ENCODE measurements at regions not wholly inside any gene's neighbourhood (a gene's known extent, or its start where the extent isn't known, plus 50 kb on each side); places are given as distances from the start of the nearest gene placed in this dataset.

DNA sequence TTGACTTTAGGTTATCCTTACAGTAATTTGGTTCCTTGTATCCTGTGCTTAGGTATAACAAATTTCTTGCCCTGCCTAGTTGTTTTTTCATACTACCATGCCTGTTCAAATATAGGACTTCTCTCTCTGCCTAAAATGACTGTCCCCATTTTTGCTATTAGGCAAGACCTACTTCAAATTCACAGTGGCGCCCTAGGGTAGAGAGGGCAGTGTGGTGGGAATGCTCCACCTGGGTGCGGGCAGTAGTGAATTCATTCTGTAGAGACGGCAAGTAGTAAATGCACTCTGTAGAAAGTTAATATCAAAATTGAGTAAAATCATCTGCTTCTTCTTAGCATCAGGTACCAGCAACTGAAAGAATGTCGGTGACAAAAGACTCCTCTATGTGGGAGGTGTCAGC, 120.4 kb upstream of the RHOBTB1 start:
- H3K27ac ChIP-seq (ENCODE audit: low read depth, low read length), result no peak overlapping the region
- no peaks in the 10 kb centered on the region for H3K9me3 ChIP-seq (ENCODE audit: control insufficient read depth, insufficient read depth, low read length)
- no peak overlapping the region for H3K4me3 ChIP-seq (ENCODE audit: low read depth, low read length)
- POLR2A ChIA-PET, result no interaction called here
- DNase-seq (ENCODE audit: low read depth, low spot score), result no peak
- CTCF ChIA-PET, result no interaction called here
- no peaks in the 10 kb centered on the region for H3K27me3 ChIP-seq (ENCODE audit: control insufficient read depth, insufficient read depth, low read length)
- TF ChIP-seq, protein P1, sequence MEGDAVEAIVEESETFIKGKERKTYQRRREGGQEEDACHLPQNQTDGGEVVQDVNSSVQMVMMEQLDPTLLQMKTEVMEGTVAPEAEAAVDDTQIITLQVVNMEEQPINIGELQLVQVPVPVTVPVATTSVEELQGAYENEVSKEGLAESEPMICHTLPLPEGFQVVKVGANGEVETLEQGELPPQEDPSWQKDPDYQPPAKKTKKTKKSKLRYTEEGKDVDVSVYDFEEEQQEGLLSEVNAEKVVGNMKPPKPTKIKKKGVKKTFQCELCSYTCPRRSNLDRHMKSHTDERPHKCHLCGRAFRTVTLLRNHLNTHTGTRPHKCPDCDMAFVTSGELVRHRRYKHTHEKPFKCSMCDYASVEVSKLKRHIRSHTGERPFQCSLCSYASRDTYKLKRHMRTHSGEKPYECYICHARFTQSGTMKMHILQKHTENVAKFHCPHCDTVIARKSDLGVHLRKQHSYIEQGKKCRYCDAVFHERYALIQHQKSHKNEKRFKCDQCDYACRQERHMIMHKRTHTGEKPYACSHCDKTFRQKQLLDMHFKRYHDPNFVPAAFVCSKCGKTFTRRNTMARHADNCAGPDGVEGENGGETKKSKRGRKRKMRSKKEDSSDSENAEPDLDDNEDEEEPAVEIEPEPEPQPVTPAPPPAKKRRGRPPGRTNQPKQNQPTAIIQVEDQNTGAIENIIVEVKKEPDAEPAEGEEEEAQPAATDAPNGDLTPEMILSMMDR (IDR thresholded peaks at IDR 0.05; ENCODE audit: low read depth, low read length), result no peak

DNA sequence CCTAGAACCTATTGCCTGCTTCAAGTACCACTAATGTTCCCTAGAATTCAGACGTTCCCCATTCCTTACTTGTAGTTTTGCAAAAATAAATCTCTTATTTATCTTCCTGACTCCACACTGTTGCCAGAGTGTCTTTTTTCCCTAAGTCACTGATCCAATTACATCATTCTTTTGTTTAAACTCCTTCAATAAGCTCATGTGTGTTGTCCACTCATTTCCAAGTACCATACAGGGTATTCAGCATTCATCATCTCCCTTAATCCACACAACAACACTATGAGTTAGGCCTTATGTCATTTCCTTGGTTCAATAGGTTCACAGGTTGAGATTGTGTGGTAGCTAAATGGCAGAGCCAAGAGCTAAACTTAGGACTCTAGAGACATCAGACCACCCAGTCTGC, 119.9 kb upstream of the RHOBTB1 start:
- DNase-seq (ENCODE audit: low read depth, low spot score), result no peak
- TF ChIP-seq, protein P1 (IDR thresholded peaks at IDR 0.05; ENCODE audit: low read depth, low read length), result no peak
- H3K4me3 ChIP-seq (ENCODE audit: low read depth, low read length), result no peak overlapping the region

DNA sequence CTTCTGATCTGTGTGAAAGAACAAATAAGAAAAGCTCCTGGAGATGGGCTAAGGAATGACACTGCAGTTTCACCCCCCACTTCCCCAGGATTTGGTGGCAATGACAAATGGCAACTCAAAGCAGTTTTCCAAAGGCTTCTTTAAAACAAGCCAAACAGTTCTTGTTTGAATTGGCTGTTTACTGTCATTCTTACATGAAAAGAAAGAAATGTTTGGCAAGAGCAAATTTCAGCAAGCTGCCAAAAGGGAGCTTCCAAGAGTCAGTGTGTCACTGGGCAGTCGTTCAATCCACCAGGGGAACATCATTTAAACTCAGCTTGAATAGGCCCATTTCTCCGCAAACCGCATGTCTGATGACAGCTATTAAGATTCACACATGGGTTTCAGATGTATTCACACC, 119.0 kb upstream of the RHOBTB1 start:
- ChIA-PET POLR2A (no interaction called here), CTCF (interaction anchor here (1.4 kb wide), 1 partner anchor 38 kb away, joined by 4 read pairs; no protein-coding TSS in a partner anchor)
- no peaks in the 10 kb centered on the region for H3K9me3 ChIP-seq (ENCODE audit: control insufficient read depth, insufficient read depth, low read length)
- no peaks in the 10 kb centered on the region for H3K27me3 ChIP-seq (ENCODE audit: control insufficient read depth, insufficient read depth, low read length)
- H3K4me3 ChIP-seq (ENCODE audit: low read depth, low read length), result no peak overlapping the region
- TF ChIP-seq, protein P1 (IDR thresholded peaks at IDR 0.05; ENCODE audit: low read depth, low read length), result no peak
- H3K27ac ChIP-seq (ENCODE audit: low read depth, low read length), result no peak overlapping the region
- no peak for DNase-seq (ENCODE audit: low read depth, low spot score)

More for the DNA sequence above, 119.9 kb upstream of the RHOBTB1 start:
- CTCF ChIA-PET, result interaction anchor here (1.4 kb wide), 1 partner anchor 39 kb away, joined by 4 read pairs; no protein-coding TSS in a partner anchor
- Histone ChIP-seq H3K9me3 (ENCODE audit: control insufficient read depth, insufficient read depth, low read length) (no peaks in the 10 kb centered on the region), H3K27me3 (ENCODE audit: control insufficient read depth, insufficient read depth, low read length) (no peaks in the 10 kb centered on the region), H3K27ac (ENCODE audit: low read depth, low read length) (no peak overlapping the region)
- POLR2A ChIA-PET, result no interaction called here

DNA sequence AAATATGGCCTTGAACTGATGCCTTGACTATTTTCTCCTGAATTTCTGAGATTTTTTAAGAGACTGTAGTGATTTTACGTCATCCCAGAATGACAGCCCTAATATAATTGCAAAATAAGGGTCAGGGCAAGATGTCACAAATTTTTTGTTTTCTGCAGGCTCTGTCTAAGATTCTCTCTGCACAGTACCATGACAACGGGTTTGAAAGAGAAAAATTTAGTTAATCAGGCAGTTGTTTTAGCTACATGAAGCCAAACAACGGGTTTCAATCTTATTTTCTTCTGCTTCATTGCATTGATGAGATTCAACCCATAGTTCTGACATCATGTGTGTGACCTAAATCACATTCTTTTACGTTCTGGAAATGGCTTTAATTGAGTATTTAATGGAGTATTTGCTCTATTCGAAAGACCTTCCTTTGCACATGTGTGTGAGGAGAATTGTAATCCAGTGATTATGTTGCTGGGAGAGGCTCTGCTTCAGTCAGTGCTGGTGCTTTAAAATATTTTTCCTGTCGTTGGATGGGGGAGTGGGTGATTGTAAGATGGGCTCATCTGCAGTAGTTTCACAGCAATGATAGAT, 118.0 kb upstream of the RHOBTB1 start:
- Histone ChIP-seq H3K4me3 (ENCODE audit: low read depth, low read length) (no peak overlapping the region), H3K27me3 (ENCODE audit: control insufficient read depth, insufficient read depth, low read length) (no peaks in the 10 kb centered on the region), H3K9me3 (ENCODE audit: control insufficient read depth, insufficient read depth, low read length) (no peaks in the 10 kb centered on the region), H3K27ac (ENCODE audit: low read depth, low read length) (no peak overlapping the region)
- TF ChIP-seq, protein P1 (IDR thresholded peaks at IDR 0.05; ENCODE audit: low read depth, low read length), result no peak
- DNase-seq (ENCODE audit: low read depth, low spot score), result no peak
- ChIA-PET CTCF (interaction anchor here (0.6 kb wide), 1 partner anchor 347 kb away, joined by 3 read pairs; no protein-coding TSS in a partner anchor), POLR2A (interaction anchor here (0.7 kb wide), 1 partner anchor 424 kb away, joined by 3 read pairs; no protein-coding TSS in a partner anchor)

DNA sequence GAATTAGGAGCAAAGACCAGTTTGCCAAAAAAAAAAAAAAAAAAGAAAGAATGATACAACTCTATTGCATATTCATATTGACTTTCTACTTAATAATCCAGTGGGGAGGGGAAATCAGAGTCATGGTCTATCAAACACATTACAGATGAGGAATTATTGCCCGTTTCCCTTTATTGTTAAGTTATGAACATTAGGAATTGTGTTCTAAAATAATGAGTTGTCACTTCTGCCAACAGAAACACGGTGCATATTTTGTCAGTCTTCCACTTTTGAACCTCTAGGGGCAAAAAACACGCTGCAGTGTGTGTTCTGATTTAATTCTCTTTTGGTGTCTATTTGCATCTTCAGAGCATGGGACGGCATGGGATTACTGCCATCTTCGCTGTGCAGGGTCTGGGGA, 115.7 kb upstream of the RHOBTB1 start:
- CTCF ChIA-PET, result interaction anchor here (0.7 to 1.0 kb wide), 2 partner anchors 35 to 945 kb away, joined by 3 to 6 read pairs; no protein-coding TSS in a partner anchor
- H3K27me3 ChIP-seq (ENCODE audit: control insufficient read depth, insufficient read depth, low read length), result no peaks in the 10 kb centered on the region
- POLR2A ChIA-PET, result no interaction called here
- no peaks in the 10 kb centered on the region for H3K9me3 ChIP-seq (ENCODE audit: control insufficient read depth, insufficient read depth, low read length)
- TF ChIP-seq, protein P1 (IDR thresholded peaks at IDR 0.05; ENCODE audit: low read depth, low read length), result no peak
- DNase-seq (ENCODE audit: low read depth, low spot score), result no peak
- H3K27ac ChIP-seq (ENCODE audit: low read depth, low read length), result no peak overlapping the region
- H3K4me3 ChIP-seq (ENCODE audit: low read depth, low read length), result no peak overlapping the region
